ENCODE measurements at regions not wholly inside any gene's neighbourhood (a gene's known extent, or its start where the extent isn't known, plus 50 kb on each side); places are given as distances from the start of the nearest gene placed in this dataset.

- H3K4me3 ChIP-seq (ENCODE audit: control insufficient read depth, low read depth, low read length): no peak overlapping the region
- TF ChIP-seq CTCF (IDR thresholded peaks at IDR 0.05; ENCODE audit: control insufficient read depth, insufficient read depth, low read depth, low read length, missing control alignments): no peak
- no peak for DNase-seq (ENCODE audit: low read depth)
These were observed 51.4 kb upstream of the RIOK3 start for GRCh38 chr18:23401400-23402347.

Measured in AG09309 (cell line).